Upper lobe of right lung (tissue), 1 donor: ENCODE measurements at regions not wholly inside any gene's neighbourhood (a gene's known extent, or its start where the extent isn't known, plus 50 kb on each side); places are given as distances from the start of the nearest gene placed in this dataset.

Experiments
- ATAC-seq: fragments of 200-7000 bp; cut with Tn5 transposase; one replicate; pipeline ENCODE4 v1.9.1; 2020; ENCODE audit warnings: mild to moderate bottlenecking, moderate library complexity
- DNase-seq: peaks from one replicate; pipeline ENCODE4 v3.0.0-alpha.2; 2020
- H3K27ac ChIP-seq: fragments of 200-600 bp; one replicate; pipeline ENCODE4 v1.8.0; 2022
- H3K27me3 ChIP-seq: fragments of 200-600 bp; one replicate; pipeline ENCODE4 v1.8.0; 2022; ENCODE audit warnings: mild to moderate bottlenecking
- H3K36me3 ChIP-seq: fragments of 200-600 bp; one replicate; pipeline ENCODE4 v1.8.0; 2022
- H3K4me1 ChIP-seq: fragments of 200-600 bp; one replicate; pipeline ENCODE4 v1.8.0; 2022
- H3K4me3 ChIP-seq: fragments of 200-600 bp; one replicate; pipeline ENCODE4 v1.8.0; 2022; ENCODE audit warnings: mild to moderate bottlenecking
- H3K9me3 ChIP-seq: fragments of 200-600 bp; one replicate; pipeline ENCODE4 v1.8.0; 2022
- CTCF ChIP-seq: fragments of 200-600 bp; IDR thresholded peaks from one replicate; pipeline ENCODE4 v1.8.0; 2022; ENCODE audit warnings: antibody characterized with exemption
- intact Hi-C: fragments of 100-400 bp; cut with DNase I; formaldehyde crosslinking; loops from one replicate; pipeline ENCODE4 v1.11.0; 2022
- donor health status: DM: no; HTN: yes; CAD: no; lungs with severe emphysema.

GRCh38 chr3:177724020-177724638, 526.8 kb upstream of the TBL1XR1 start:
- Histone ChIP-seq H3K36me3 (no peaks in the 10 kb centered on the region), H3K9me3 (no peaks in the 10 kb centered on the region), H3K27me3 (no peaks in the 10 kb centered on the region), H3K4me1 (peaks cover 50% of the 10 kb centered on the region), H3K27ac (peak overlapping the region; percentile 71), H3K4me3 (no peak overlapping the region)
- intact Hi-C loops, result no loop called here
- ATAC-seq (peak; percentile 92), DNase-seq (peak; percentile 66)
- TF ChIP-seq CTCF, result no peak

- H3K4me1 ChIP-seq, result peaks cover 50% of the 10 kb centered on the region
- DNase-seq, result no peak
These were observed 527.9 kb upstream of the TBL1XR1 start for GRCh38 chr3:177725165-177725564.

GRCh38 chr3:177726807-177727206, 529.5 kb upstream of the TBL1XR1 start:
- no peaks in the 10 kb centered on the region for H3K36me3 ChIP-seq
- no peaks in the 10 kb centered on the region for H3K27me3 ChIP-seq
- H3K4me1 ChIP-seq, result peaks cover 47% of the 10 kb centered on the region
- TF ChIP-seq CTCF, result no peak
- H3K9me3 ChIP-seq, result no peaks in the 10 kb centered on the region
- no peak overlapping the region for H3K27ac ChIP-seq
- no peak for ATAC-seq
- DNase-seq, result no peak
- intact Hi-C loops, result no loop called here
- no peak overlapping the region for H3K4me3 ChIP-seq

More at GRCh38 chr3:177725165-177725564, 527.9 kb upstream of the TBL1XR1 start:
- Histone ChIP-seq H3K27me3 (no peaks in the 10 kb centered on the region), H3K9me3 (no peaks in the 10 kb centered on the region), H3K4me3 (no peak overlapping the region), H3K27ac (peak overlapping the region; percentile 71), H3K36me3 (no peaks in the 10 kb centered on the region)
- ATAC-seq, result peak; percentile 82
- TF ChIP-seq CTCF, result no peak
- intact Hi-C loops, result no loop called here

- H3K4me1 ChIP-seq, result peaks cover 14% of the 10 kb centered on the region
- no peaks in the 10 kb centered on the region for H3K9me3 ChIP-seq
- H3K4me3 ChIP-seq, result no peak overlapping the region
- no peak for TF ChIP-seq CTCF
- ATAC-seq (no peak), DNase-seq (no peak)
- intact Hi-C loops, result no loop called here
- no peaks in the 10 kb centered on the region for H3K27me3 ChIP-seq
- H3K36me3 ChIP-seq, result no peaks in the 10 kb centered on the region
- peak overlapping the region; percentile 4 for H3K27ac ChIP-seq
These were observed 532.8 kb upstream of the TBL1XR1 start for GRCh38 chr3:177729956-177730681.

GRCh38 chr3:177730814-177731213, 533.5 kb upstream of the TBL1XR1 start:
- intact Hi-C loops, result no loop called here
- Histone ChIP-seq H3K36me3 (no peaks in the 10 kb centered on the region), H3K27me3 (no peaks in the 10 kb centered on the region), H3K27ac (no peak overlapping the region), H3K4me1 (peaks cover 7% of the 10 kb centered on the region), H3K4me3 (no peak overlapping the region), H3K9me3 (no peaks in the 10 kb centered on the region)
- ATAC-seq (no peak), DNase-seq (no peak)
- no peak for TF ChIP-seq CTCF
